Panc1 (cell line): ENCODE measurements at regions not wholly inside any gene's neighbourhood (a gene's known extent, or its start where the extent isn't known, plus 50 kb on each side); places are given as distances from the start of the nearest gene placed in this dataset.

ENCODE experiments used
- ATAC-seq: fragments of 200-7000 bp; cut with Tn5 transposase; 2 replicates; pipeline ENCODE4 v1.9.1; 2020; ENCODE audit warnings: mild to moderate bottlenecking, moderate library complexity
- BruUV-seq: library from RNA; stranded (reverse); fragments of 400-500 nt; replicated peaks from 2 replicates; lab custom pipeline; 2021; lab: Mats Ljungman, UMichigan
- CTCF ChIA-PET: fragments of 300-600 bp; sonication (Branson Sonifier 250); formaldehyde crosslinking; loops from one replicate; lab custom pipeline; 2022; ENCODE audit warnings: antibody characterized with exemption; lab: Charles Lee
- POLR2A ChIA-PET: fragments of 300-600 bp; sonication (Branson Sonifier 250); formaldehyde crosslinking; loops from one replicate; lab custom pipeline; 2022; ENCODE audit warnings: antibody characterized with exemption; lab: Charles Lee
- DNase-seq: peaks from one replicate; pipeline ENCODE4 v3.0.0-alpha.2; 2010; ENCODE audit warnings: low read depth, low spot score
- H3K27ac ChIP-seq: 2 replicates; pipeline ENCODE4 v1.5.1; 2011; ENCODE audit warnings: mild to moderate bottlenecking, low read length, inconsistent platforms
- H3K27me3 ChIP-seq: fragments of 200-500 bp; sonication (Bioruptor generic); 2 replicates; pipeline ENCODE4 v1.6.0; 2014; ENCODE audit warnings: low read length, inconsistent platforms; ENCODE audit not compliant: control insufficient read depth, insufficient read depth
- H3K36me3 ChIP-seq: fragments of 200-500 bp; sonication (Bioruptor generic); 2 replicates; pipeline ENCODE4 v1.5.1; 2014; ENCODE audit warnings: inconsistent platforms, mild to moderate bottlenecking, low read length, moderate library complexity; ENCODE audit not compliant: control insufficient read depth, insufficient read depth
- H3K4me1 ChIP-seq: 2 replicates; pipeline ENCODE4 v1.5.1; 2011; ENCODE audit warnings: inconsistent platforms, mild to moderate bottlenecking, low read length, moderate library complexity; ENCODE audit not compliant: control insufficient read depth, insufficient read depth
- H3K4me3 ChIP-seq, 2 experiments: 2 replicates each; pipeline ENCODE4 v1.5.1; 2011 to 2012; ENCODE audit warnings: low read depth in 2 of 2, low read length in 2 of 2, mild to moderate bottlenecking in 2 of 2, inconsistent platforms in 1 of 2, moderate library complexity in 1 of 2
- H3K9me3 ChIP-seq: fragments of 200-500 bp; sonication (Bioruptor generic); 2 replicates; pipeline ENCODE4 v1.5.1; 2014; ENCODE audit warnings: low read depth, mild to moderate bottlenecking, inconsistent platforms, low read length, moderate library complexity; ENCODE audit not compliant: control insufficient read depth, insufficient read depth
- CTCF ChIP-seq: fragments of 450-650 bp; IDR thresholded peaks from 2 replicates; pipeline ENCODE4 v1.5.1; 2017; ENCODE audit warnings: mild to moderate bottlenecking
- POLR2AphosphoS5 ChIP-seq: IDR thresholded peaks from 2 replicates; pipeline ENCODE4 v1.6.1; 2012; ENCODE audit warnings: mild to moderate bottlenecking, low read depth, low read length, moderate library complexity
- SIN3A ChIP-seq: IDR thresholded peaks from 2 replicates; pipeline ENCODE4 v1.6.1; 2012; ENCODE audit warnings: low read depth, mild to moderate bottlenecking, low read length, moderate library complexity, borderline replicate concordance; ENCODE audit not compliant: insufficient read depth
- TCF7L2 ChIP-seq: IDR thresholded peaks from 2 replicates; pipeline ENCODE4 v1.6.1; 2011; ENCODE audit warnings: mild to moderate bottlenecking, low read depth, low read length, inconsistent platforms
- in situ Hi-C: cut with HindIII; loops from 2 replicates; pipeline ENCODE4 v1.10.0; 2016; ENCODE audit warnings: low sequenced_read_pairs, low pct_unique_long_range_greater_than_20kb
- intact Hi-C: fragments of 100-400 bp; cut with micrococcal nuclease; formaldehyde crosslinking; loops from one replicate; pipeline ENCODE4 v1.10.0; 2022; ENCODE audit not compliant: unreplicated experiment
- TF ChIP-seq, protein P1 (sequence below), 2 experiments: IDR thresholded peaks; 2 replicates each; pipeline ENCODE4 v1.6.1; 2011 to 2012; ENCODE audit warnings: low read depth in 2 of 2, control low read depth in 1 of 2, low read length in 1 of 2, mild to moderate bottlenecking in 1 of 2, moderate library complexity in 1 of 2; ENCODE audit not compliant: insufficient read depth in 1 of 2

GRCh38 chr14:61185534-61185933 is 95.6 kb downstream of the TMEM30B start:
- BruUV-seq = no TSS peak
- Histone ChIP-seq H3K27ac (no peak overlapping the region), H3K4me1 (no peaks in the 10 kb centered on the region), H3K4me3 (no peak overlapping the region), H3K27me3 (no peaks in the 10 kb centered on the region), H3K36me3 (no peaks in the 10 kb centered on the region), H3K9me3 (no peaks in the 10 kb centered on the region)
- in situ Hi-C loops (no loop called here), intact Hi-C loops (no loop called here)
- DNase-seq (no peak), ATAC-seq (no peak)
- POLR2A ChIA-PET = no interaction called here
- CTCF ChIA-PET = no interaction called here
- TF ChIP-seq CTCF (no peak), SIN3A (no peak), POLR2AphosphoS5 (no peak), TCF7L2 (no peak)
- TF ChIP-seq, protein P1, sequence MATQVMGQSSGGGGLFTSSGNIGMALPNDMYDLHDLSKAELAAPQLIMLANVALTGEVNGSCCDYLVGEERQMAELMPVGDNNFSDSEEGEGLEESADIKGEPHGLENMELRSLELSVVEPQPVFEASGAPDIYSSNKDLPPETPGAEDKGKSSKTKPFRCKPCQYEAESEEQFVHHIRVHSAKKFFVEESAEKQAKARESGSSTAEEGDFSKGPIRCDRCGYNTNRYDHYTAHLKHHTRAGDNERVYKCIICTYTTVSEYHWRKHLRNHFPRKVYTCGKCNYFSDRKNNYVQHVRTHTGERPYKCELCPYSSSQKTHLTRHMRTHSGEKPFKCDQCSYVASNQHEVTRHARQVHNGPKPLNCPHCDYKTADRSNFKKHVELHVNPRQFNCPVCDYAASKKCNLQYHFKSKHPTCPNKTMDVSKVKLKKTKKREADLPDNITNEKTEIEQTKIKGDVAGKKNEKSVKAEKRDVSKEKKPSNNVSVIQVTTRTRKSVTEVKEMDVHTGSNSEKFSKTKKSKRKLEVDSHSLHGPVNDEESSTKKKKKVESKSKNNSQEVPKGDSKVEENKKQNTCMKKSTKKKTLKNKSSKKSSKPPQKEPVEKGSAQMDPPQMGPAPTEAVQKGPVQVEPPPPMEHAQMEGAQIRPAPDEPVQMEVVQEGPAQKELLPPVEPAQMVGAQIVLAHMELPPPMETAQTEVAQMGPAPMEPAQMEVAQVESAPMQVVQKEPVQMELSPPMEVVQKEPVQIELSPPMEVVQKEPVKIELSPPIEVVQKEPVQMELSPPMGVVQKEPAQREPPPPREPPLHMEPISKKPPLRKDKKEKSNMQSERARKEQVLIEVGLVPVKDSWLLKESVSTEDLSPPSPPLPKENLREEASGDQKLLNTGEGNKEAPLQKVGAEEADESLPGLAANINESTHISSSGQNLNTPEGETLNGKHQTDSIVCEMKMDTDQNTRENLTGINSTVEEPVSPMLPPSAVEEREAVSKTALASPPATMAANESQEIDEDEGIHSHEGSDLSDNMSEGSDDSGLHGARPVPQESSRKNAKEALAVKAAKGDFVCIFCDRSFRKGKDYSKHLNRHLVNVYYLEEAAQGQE (IDR thresholded peaks at IDR 0.05; ENCODE audit: insufficient read depth in 1 of 2, low read depth in 2 of 2, low read length in 1 of 2) = no peak

- Histone ChIP-seq H3K9me3 (no peaks in the 10 kb centered on the region), H3K4me1 (no peaks in the 10 kb centered on the region), H3K27me3 (no peaks in the 10 kb centered on the region), H3K36me3 (no peaks in the 10 kb centered on the region), H3K4me3 (no peak overlapping the region), H3K27ac (no peak overlapping the region)
- ChIA-PET POLR2A (no interaction called here), CTCF (no interaction called here)
- TF ChIP-seq TCF7L2 (no peak), SIN3A (no peak), CTCF (no peak), POLR2AphosphoS5 (no peak)
- TF ChIP-seq, protein P1 (IDR thresholded peaks at IDR 0.05; ENCODE audit: insufficient read depth in 1 of 2, low read depth in 2 of 2, low read length in 1 of 2) = no peak
- in situ Hi-C loops = no loop called here
- no peak for DNase-seq
- no peak for ATAC-seq
- intact Hi-C loops = no loop called here
- no TSS peak for BruUV-seq
Measured at GRCh38 chr14:61184112-61184511, 97.0 kb downstream of the TMEM30B start.
